ENCODE measurements at regions not wholly inside any gene's neighbourhood (a gene's known extent, or its start where the extent isn't known, plus 50 kb on each side); places are given as distances from the start of the nearest gene placed in this dataset.

DNA sequence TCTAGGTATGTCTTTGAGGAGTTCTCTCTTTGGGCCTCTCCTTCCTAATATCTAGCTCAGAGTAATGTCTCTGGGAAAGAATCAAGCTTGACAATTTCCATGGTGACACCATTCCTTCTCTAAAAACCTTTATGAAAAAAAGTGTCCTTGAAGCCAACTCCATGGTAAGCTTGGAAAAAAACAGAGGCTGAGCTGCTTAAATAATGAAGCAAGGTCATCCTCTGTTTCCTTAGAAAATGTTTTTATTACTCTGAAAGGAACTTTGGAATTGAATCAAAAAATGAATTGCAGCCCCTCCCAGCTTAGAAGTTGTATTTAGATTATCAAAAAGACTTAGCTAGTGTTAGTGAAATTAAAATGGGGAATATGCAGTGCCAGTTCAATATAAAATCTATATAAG lies 166.1 kb upstream of the KITLG start:
- TF ChIP-seq, protein P1, sequence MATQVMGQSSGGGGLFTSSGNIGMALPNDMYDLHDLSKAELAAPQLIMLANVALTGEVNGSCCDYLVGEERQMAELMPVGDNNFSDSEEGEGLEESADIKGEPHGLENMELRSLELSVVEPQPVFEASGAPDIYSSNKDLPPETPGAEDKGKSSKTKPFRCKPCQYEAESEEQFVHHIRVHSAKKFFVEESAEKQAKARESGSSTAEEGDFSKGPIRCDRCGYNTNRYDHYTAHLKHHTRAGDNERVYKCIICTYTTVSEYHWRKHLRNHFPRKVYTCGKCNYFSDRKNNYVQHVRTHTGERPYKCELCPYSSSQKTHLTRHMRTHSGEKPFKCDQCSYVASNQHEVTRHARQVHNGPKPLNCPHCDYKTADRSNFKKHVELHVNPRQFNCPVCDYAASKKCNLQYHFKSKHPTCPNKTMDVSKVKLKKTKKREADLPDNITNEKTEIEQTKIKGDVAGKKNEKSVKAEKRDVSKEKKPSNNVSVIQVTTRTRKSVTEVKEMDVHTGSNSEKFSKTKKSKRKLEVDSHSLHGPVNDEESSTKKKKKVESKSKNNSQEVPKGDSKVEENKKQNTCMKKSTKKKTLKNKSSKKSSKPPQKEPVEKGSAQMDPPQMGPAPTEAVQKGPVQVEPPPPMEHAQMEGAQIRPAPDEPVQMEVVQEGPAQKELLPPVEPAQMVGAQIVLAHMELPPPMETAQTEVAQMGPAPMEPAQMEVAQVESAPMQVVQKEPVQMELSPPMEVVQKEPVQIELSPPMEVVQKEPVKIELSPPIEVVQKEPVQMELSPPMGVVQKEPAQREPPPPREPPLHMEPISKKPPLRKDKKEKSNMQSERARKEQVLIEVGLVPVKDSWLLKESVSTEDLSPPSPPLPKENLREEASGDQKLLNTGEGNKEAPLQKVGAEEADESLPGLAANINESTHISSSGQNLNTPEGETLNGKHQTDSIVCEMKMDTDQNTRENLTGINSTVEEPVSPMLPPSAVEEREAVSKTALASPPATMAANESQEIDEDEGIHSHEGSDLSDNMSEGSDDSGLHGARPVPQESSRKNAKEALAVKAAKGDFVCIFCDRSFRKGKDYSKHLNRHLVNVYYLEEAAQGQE (IDR thresholded peaks at IDR 0.05): no peak
- TF ChIP-seq POLR2A (IDR thresholded peaks at IDR 0.05; ENCODE audit: low read length): no peak
- TF ChIP-seq, protein P2, sequence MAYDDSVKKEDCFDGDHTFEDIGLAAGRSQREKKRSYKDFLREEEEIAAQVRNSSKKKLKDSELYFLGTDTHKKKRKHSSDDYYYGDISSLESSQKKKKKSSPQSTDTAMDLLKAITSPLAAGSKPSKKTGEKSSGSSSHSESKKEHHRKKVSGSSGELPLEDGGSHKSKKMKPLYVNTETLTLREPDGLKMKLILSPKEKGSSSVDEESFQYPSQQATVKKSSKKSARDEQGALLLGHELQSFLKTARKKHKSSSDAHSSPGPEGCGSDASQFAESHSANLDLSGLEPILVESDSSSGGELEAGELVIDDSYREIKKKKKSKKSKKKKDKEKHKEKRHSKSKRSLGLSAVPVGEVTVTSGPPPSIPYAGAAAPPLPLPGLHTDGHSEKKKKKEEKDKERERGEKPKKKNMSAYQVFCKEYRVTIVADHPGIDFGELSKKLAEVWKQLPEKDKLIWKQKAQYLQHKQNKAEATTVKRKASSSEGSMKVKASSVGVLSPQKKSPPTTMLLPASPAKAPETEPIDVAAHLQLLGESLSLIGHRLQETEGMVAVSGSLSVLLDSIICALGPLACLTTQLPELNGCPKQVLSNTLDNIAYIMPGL (CRISPR knock-in tag; IDR thresholded peaks at IDR 0.05; ENCODE audit: borderline replicate concordance): no peak
- TF ChIP-seq USF2 (IDR thresholded peaks at IDR 0.05): no peak
- TF ChIP-seq RCOR1 (IDR thresholded peaks at IDR 0.05; ENCODE audit: low read depth, low read length): no peak
- TF ChIP-seq CTCF (IDR thresholded peaks at IDR 0.05): no peak
- no peak for TF ChIP-seq EP300 (IDR thresholded peaks at IDR 0.05)
- TF ChIP-seq GATA3 (IDR thresholded peaks at IDR 0.05; ENCODE audit: borderline replicate concordance): no peak
- no peak for TF ChIP-seq RARB (CRISPR knock-in tag; IDR thresholded peaks at IDR 0.05)
- TF ChIP-seq NPAS2 (CRISPR knock-in tag; IDR thresholded peaks at IDR 0.05; ENCODE audit: borderline replicate concordance): no peak
